GM23338 (cell line): ENCODE measurements at regions not wholly inside any gene's neighbourhood (a gene's known extent, or its start where the extent isn't known, plus 50 kb on each side); places are given as distances from the start of the nearest gene placed in this dataset.

Experiments
- ATAC-seq: fragments of 200-7000 bp; cut with Tn5 transposase; 3 replicates; pipeline ENCODE4 v1.9.1; 2020
- DNase-seq: peaks from one replicate; pipeline ENCODE4 v3.0.0-alpha.2; 2015; ENCODE audit warnings: low spot score
- H2AFZ ChIP-seq: fragments of 200-600 bp; sonication (generic); 2 replicates; pipeline ENCODE4 v1.8.0; 2016; ENCODE audit warnings: antibody characterized with exemption, mild to moderate bottlenecking, moderate library complexity
- H3F3A ChIP-seq: fragments of 200-600 bp; sonication (generic); replicated peaks from 2 replicates; pipeline ENCODE4 v1.8.0; 2017; ENCODE audit warnings: antibody characterized with exemption, mixed run types, low read depth
- H3K27ac ChIP-seq: fragments of 200-600 bp; sonication (generic); 2 replicates; pipeline ENCODE4 v1.6.1; 2016; ENCODE audit warnings: low read depth
- H3K27me3 ChIP-seq: fragments of 200-600 bp; sonication (generic); 2 replicates; pipeline ENCODE4 v1.8.0; 2016; ENCODE audit warnings: mild to moderate bottlenecking, mixed run types, moderate library complexity; ENCODE audit not compliant: insufficient read depth
- H3K36me3 ChIP-seq: fragments of 200-600 bp; sonication (generic); 2 replicates; pipeline ENCODE4 v1.8.0; 2016; ENCODE audit warnings: mild to moderate bottlenecking; ENCODE audit not compliant: insufficient read depth
- H3K4me1 ChIP-seq: fragments of 200-600 bp; sonication (generic); 2 replicates; pipeline ENCODE4 v1.8.0; 2016; ENCODE audit warnings: mild to moderate bottlenecking, moderate library complexity; ENCODE audit not compliant: insufficient read depth
- H3K4me2 ChIP-seq: fragments of 200-600 bp; sonication (generic); 2 replicates; pipeline ENCODE4 v1.7.1; 2017; ENCODE audit warnings: mixed run types
- H3K4me3 ChIP-seq: fragments of 200-600 bp; sonication (generic); 2 replicates; pipeline ENCODE4 v1.6.1; 2016; ENCODE audit warnings: mixed run types
- H3K79me2 ChIP-seq: fragments of 200-600 bp; sonication (generic); replicated peaks from 2 replicates; pipeline ENCODE4 v1.8.0; 2017; ENCODE audit warnings: mild to moderate bottlenecking; ENCODE audit not compliant: insufficient read depth
- H3K9me2 ChIP-seq: fragments of 200-600 bp; sonication (generic); 2 replicates; pipeline ENCODE4 v1.8.0; 2017; ENCODE audit not compliant: insufficient read depth
- H4K20me1 ChIP-seq: fragments of 200-600 bp; sonication (generic); replicated peaks from 2 replicates; pipeline ENCODE4 v1.8.0; 2017; ENCODE audit warnings: mild to moderate bottlenecking; ENCODE audit not compliant: insufficient read depth
- H3K27ac Mint-ChIP-seq: 2 replicates; pipeline ENCODE4 v1.8.0; 2020; ENCODE audit warnings: inconsistent platforms, mild to moderate bottlenecking, moderate library complexity, mixed read lengths
- H3K27me3 Mint-ChIP-seq: 3 replicates; pipeline ENCODE4 v1.8.0; 2022; ENCODE audit warnings: low read depth, mild to moderate bottlenecking, moderate library complexity, mixed read lengths, inconsistent platforms; ENCODE audit not compliant: insufficient read depth, poor library complexity
- H3K36me3 Mint-ChIP-seq: 3 replicates; pipeline ENCODE4 v1.8.0; 2021; ENCODE audit warnings: low read depth, mild to moderate bottlenecking, inconsistent platforms, moderate library complexity, mixed read lengths
- H3K4me1 Mint-ChIP-seq: 3 replicates; pipeline ENCODE4 v1.8.0; 2020; ENCODE audit warnings: mild to moderate bottlenecking, inconsistent platforms, mixed read lengths
- H3K4me3 Mint-ChIP-seq: 3 replicates; pipeline ENCODE4 v1.8.0; 2021; ENCODE audit warnings: moderate library complexity, mild to moderate bottlenecking, inconsistent platforms, mixed read lengths
- H3K9me3 Mint-ChIP-seq: 3 replicates; pipeline ENCODE4 v1.8.0; 2020; ENCODE audit warnings: moderate library complexity, mild to moderate bottlenecking, inconsistent platforms, mixed read lengths
- CREB1 ChIP-seq: fragments of 250-450 bp; sonication (Bioruptor Pico); IDR thresholded peaks from 2 replicates; pipeline ENCODE4 v1.5.0; 2020; ENCODE audit warnings: low read depth, mild to moderate bottlenecking, moderate library complexity
- EZH2 ChIP-seq: fragments of 200-600 bp; sonication (generic); IDR thresholded peaks from one replicate; pipeline ENCODE4 v1.8.0; 2017; ENCODE audit warnings: antibody characterized with exemption, mild to moderate bottlenecking, low read depth; ENCODE audit not compliant: unreplicated experiment
- EZH2phosphoT487 ChIP-seq: fragments of 200-600 bp; sonication (generic); IDR thresholded peaks from one replicate; pipeline ENCODE4 v1.8.1; 2018; ENCODE audit warnings: antibody characterized with exemption; ENCODE audit not compliant: unreplicated experiment
- JUNB ChIP-seq: IDR thresholded peaks from one replicate; pipeline ENCODE4 v1.6.1; 2016; ENCODE audit warnings: antibody characterized with exemption; ENCODE audit not compliant: unreplicated experiment
- NANOG ChIP-seq: IDR thresholded peaks from 2 replicates; pipeline ENCODE4 v1.6.1; 2016; ENCODE audit warnings: antibody characterized with exemption, borderline replicate concordance
- POLR2AphosphoS5 ChIP-seq: IDR thresholded peaks from 2 replicates; pipeline ENCODE4 v1.6.1; 2016; ENCODE audit warnings: antibody characterized with exemption, low read depth
- REST ChIP-seq: IDR thresholded peaks from one replicate; pipeline ENCODE4 v1.6.1; 2018; ENCODE audit warnings: antibody characterized with exemption; ENCODE audit not compliant: unreplicated experiment
- STAT1 ChIP-seq: IDR thresholded peaks from one replicate; pipeline ENCODE4 v1.6.1; 2016; ENCODE audit warnings: antibody characterized with exemption; ENCODE audit not compliant: unreplicated experiment
- ZNF114 ChIP-seq: fragments of 250-450 bp; sonication (Bioruptor Pico); IDR thresholded peaks from 2 replicates; pipeline ENCODE4 v1.5.0; 2020; ENCODE audit warnings: mild to moderate bottlenecking, moderate library complexity
- ZNF331 ChIP-seq: fragments of 250-450 bp; sonication (Bioruptor Pico); IDR thresholded peaks from 2 replicates; pipeline ENCODE4 v1.5.0; 2020; ENCODE audit warnings: low read depth, mild to moderate bottlenecking, moderate library complexity
- ZNF462 ChIP-seq: fragments of 250-450 bp; sonication (Bioruptor Pico); IDR thresholded peaks from 2 replicates; pipeline ENCODE4 v1.5.0; 2020; ENCODE audit warnings: mild to moderate bottlenecking, moderate library complexity
- TF ChIP-seq, protein P1 (sequence below), 2 experiments: fragments of 200-600 bp in 1 of 2; sonication (generic) in 1 of 2; conservative IDR thresholded peaks; 2 replicates each; pipeline versions ENCODE4 v1.5.1 to v1.6.1; 2016 to 2017; ENCODE audit warnings: antibody characterized with exemption in 2 of 2, low read depth in 2 of 2, mild to moderate bottlenecking in 2 of 2, moderate library complexity in 1 of 2

DNA sequence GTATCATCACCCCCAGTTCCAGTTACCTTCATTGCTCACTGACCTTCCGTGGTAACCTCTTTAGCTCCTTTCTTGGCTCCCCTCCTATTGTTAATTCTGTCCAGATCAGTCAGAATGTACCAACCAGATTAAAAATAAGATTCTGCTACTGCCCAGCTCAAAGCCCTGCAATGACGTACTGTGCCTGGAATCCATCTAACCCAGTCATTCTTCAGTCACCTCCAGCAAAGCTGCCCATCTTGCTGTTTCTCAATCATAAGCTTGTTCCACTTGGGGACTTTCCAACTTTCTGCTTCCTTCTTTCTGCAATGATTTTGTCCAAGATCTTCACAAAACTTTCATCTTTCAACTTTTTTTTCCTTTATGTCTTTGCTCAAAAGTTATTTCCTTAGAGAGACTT lies 512.0 kb upstream of the ZNF385D start:
- Histone ChIP-seq H3K9me2 (no peaks in the 10 kb centered on the region), H4K20me1 (no peaks in the 10 kb centered on the region), H3F3A (no peaks in the 10 kb centered on the region), H3K4me3 (no peak overlapping the region), H3K27me3 (no peaks in the 10 kb centered on the region), H3K79me2 (no peaks in the 10 kb centered on the region), H2AFZ (no peak overlapping the region), H3K36me3 (no peaks in the 10 kb centered on the region), H3K4me2 (no peak overlapping the region), H3K4me1 (no peaks in the 10 kb centered on the region), H3K27ac (no peak overlapping the region)
- no peak for DNase-seq
- Mint-ChIP-seq H3K4me1 (no peaks in the 10 kb centered on the region; the same call in 2 of the 3 replicates), H3K27me3 (no peaks in the 10 kb centered on the region), H3K36me3 (no peaks in the 10 kb centered on the region), H3K27ac (no peak overlapping the region), H3K4me3 (no peak overlapping the region), H3K9me3 (no peaks in the 10 kb centered on the region)
- no peak for ATAC-seq
- no peak for TF ChIP-seq CREB1 (CRISPR knock-in tag)
- TF ChIP-seq EZH2phosphoT487: no peak
- TF ChIP-seq, protein P1, sequence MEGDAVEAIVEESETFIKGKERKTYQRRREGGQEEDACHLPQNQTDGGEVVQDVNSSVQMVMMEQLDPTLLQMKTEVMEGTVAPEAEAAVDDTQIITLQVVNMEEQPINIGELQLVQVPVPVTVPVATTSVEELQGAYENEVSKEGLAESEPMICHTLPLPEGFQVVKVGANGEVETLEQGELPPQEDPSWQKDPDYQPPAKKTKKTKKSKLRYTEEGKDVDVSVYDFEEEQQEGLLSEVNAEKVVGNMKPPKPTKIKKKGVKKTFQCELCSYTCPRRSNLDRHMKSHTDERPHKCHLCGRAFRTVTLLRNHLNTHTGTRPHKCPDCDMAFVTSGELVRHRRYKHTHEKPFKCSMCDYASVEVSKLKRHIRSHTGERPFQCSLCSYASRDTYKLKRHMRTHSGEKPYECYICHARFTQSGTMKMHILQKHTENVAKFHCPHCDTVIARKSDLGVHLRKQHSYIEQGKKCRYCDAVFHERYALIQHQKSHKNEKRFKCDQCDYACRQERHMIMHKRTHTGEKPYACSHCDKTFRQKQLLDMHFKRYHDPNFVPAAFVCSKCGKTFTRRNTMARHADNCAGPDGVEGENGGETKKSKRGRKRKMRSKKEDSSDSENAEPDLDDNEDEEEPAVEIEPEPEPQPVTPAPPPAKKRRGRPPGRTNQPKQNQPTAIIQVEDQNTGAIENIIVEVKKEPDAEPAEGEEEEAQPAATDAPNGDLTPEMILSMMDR (conservative IDR thresholded peaks at IDR 0.05; ENCODE audit: low read depth in 2 of 2): no peak
- TF ChIP-seq POLR2AphosphoS5: no peak
- no peak for TF ChIP-seq NANOG
- TF ChIP-seq REST: no peak
- TF ChIP-seq EZH2: no peak
- TF ChIP-seq STAT1: no peak
- no peak for TF ChIP-seq ZNF331 (CRISPR knock-in tag)
- TF ChIP-seq ZNF462: no peak
- no peak for TF ChIP-seq ZNF114
- TF ChIP-seq JUNB: no peak
